Fibroblast of villous mesenchyme (primary cell): ENCODE measurements at regions not wholly inside any gene's neighbourhood (a gene's known extent, or its start where the extent isn't known, plus 50 kb on each side); places are given as distances from the start of the nearest gene placed in this dataset.
"Not testable (repeated sequence)": the region's sequence is repeated elsewhere in the genome, so short reads cannot be mapped to it uniquely, and the experiment has no call there.

Source experiments
- DNase-seq: peaks from one replicate; pipeline ENCODE4 v3.0.0-alpha.2; 2010; ENCODE audit warnings: low read depth
- H3K4me3 ChIP-seq: 2 replicates; pipeline ENCODE4 v1.5.1; 2011; ENCODE audit warnings: low read depth, mild to moderate bottlenecking, low read length
- CTCF ChIP-seq: IDR thresholded peaks from 2 replicates; pipeline ENCODE4 v1.5.1; 2012; ENCODE audit warnings: low read depth, mild to moderate bottlenecking, low read length; ENCODE audit not compliant: insufficient read depth

- no peak for TF ChIP-seq CTCF
- no peak overlapping the region for H3K4me3 ChIP-seq
- DNase-seq, result no peak
Observed at GRCh38 chr18:60246606-60247005, 126.0 kb downstream of the MC4R start.

- no peak overlapping the region for H3K4me3 ChIP-seq
- no peak for DNase-seq
- TF ChIP-seq CTCF, result no peak
Observed at GRCh38 chr18:60245096-60245495, 127.5 kb downstream of the MC4R start.

GRCh38 chr18:60239024-60239710, 133.4 kb downstream of the MC4R start:
- DNase-seq, result not testable (repeated sequence)

GRCh38 chr18:60235164-60235563, 137.4 kb downstream of the MC4R start:
- no peak for DNase-seq
- TF ChIP-seq CTCF, result no peak
- H3K4me3 ChIP-seq, result no peak overlapping the region

More at GRCh38 chr18:60239024-60239710, 133.4 kb downstream of the MC4R start:
- not testable (repeated sequence) for H3K4me3 ChIP-seq

GRCh38 chr18:60232541-60232940, 140.0 kb downstream of the MC4R start:
- H3K4me3 ChIP-seq, result no peak overlapping the region
- TF ChIP-seq CTCF, result no peak
- peak; percentile 13 for DNase-seq

- no peak for TF ChIP-seq CTCF
- no peak for DNase-seq
- no peak overlapping the region for H3K4me3 ChIP-seq
Observed at GRCh38 chr18:60228609-60229595, 143.7 kb downstream of the MC4R start.

- H3K4me3 ChIP-seq, result no peak overlapping the region
- DNase-seq, result no peak
- no peak for TF ChIP-seq CTCF
Observed at GRCh38 chr18:60215432-60215831, 157.1 kb downstream of the MC4R start.
